Progenitor cell of endocrine pancreas (in vitro differentiated cells): ENCODE measurements at regions not wholly inside any gene's neighbourhood (a gene's known extent, or its start where the extent isn't known, plus 50 kb on each side); places are given as distances from the start of the nearest gene placed in this dataset.

Source experiments
- DNase-seq: peaks from one replicate; pipeline ENCODE4 v3.0.0; 2021; ENCODE audit warnings: low spot score; ENCODE audit not compliant: unreplicated experiment
- H3K27ac Mint-ChIP-seq: 2 replicates; pipeline ENCODE4 v1.8.0; 2021; ENCODE audit warnings: mild to moderate bottlenecking, moderate library complexity, mixed read lengths
- H3K27me3 Mint-ChIP-seq: 2 replicates; pipeline ENCODE4 v1.8.0; 2021; ENCODE audit warnings: mixed read lengths
- H3K36me3 Mint-ChIP-seq: 2 replicates; pipeline ENCODE4 v1.8.0; 2022; ENCODE audit warnings: mixed read lengths; ENCODE audit not compliant: insufficient read depth
- H3K4me1 Mint-ChIP-seq: 2 replicates; pipeline ENCODE4 v1.8.0; 2021; ENCODE audit warnings: low read depth, mixed read lengths
- H3K4me3 Mint-ChIP-seq: 2 replicates; pipeline ENCODE4 v1.8.0; 2021; ENCODE audit warnings: low read depth, mild to moderate bottlenecking, moderate library complexity, mixed read lengths
- H3K9me3 Mint-ChIP-seq: 2 replicates; pipeline ENCODE4 v1.8.0; 2021; ENCODE audit warnings: low read depth, mixed read lengths
- CTCF ChIP-seq: fragments of 200-600 bp; sonication (generic); IDR thresholded peaks from one replicate; pipeline ENCODE4 v1.5.0; 2021; ENCODE audit warnings: antibody characterized with exemption, mild to moderate bottlenecking; ENCODE audit not compliant: unreplicated experiment

- Mint-ChIP-seq H3K4me1 (no peaks in the 10 kb centered on the region), H3K9me3 (peaks cover 4% of the 10 kb centered on the region), H3K27me3 (no peaks in the 10 kb centered on the region), H3K36me3 (no peaks in the 10 kb centered on the region), H3K4me3 (no peak overlapping the region), H3K27ac (no peak overlapping the region)
- DNase-seq = no peak
- no peak for TF ChIP-seq CTCF
Observed at GRCh38 chr7:69182596-69183467, 415.4 kb upstream of the AUTS2 start.

GRCh38 chr7:69184339-69184738 is 413.9 kb upstream of the AUTS2 start:
- Mint-ChIP-seq H3K4me1 (no peaks in the 10 kb centered on the region), H3K4me3 (no peak overlapping the region), H3K27ac (no peak overlapping the region), H3K36me3 (no peaks in the 10 kb centered on the region), H3K9me3 (peaks cover 4% of the 10 kb centered on the region), H3K27me3 (no peaks in the 10 kb centered on the region)
- TF ChIP-seq CTCF = no peak
- DNase-seq = no peak

- Mint-ChIP-seq H3K36me3 (no peaks in the 10 kb centered on the region), H3K27me3 (no peaks in the 10 kb centered on the region), H3K4me3 (no peak overlapping the region), H3K9me3 (peaks cover 4% of the 10 kb centered on the region), H3K27ac (no peak overlapping the region), H3K4me1 (no peaks in the 10 kb centered on the region)
- TF ChIP-seq CTCF = no peak
- DNase-seq = no peak
Observed at GRCh38 chr7:69185170-69185569, 413.1 kb upstream of the AUTS2 start.

GRCh38 chr7:69186974-69187373 is 411.3 kb upstream of the AUTS2 start:
- Mint-ChIP-seq H3K4me1 (no peaks in the 10 kb centered on the region), H3K9me3 (peaks cover 4% of the 10 kb centered on the region), H3K36me3 (no peaks in the 10 kb centered on the region), H3K27ac (no peak overlapping the region), H3K4me3 (no peak overlapping the region), H3K27me3 (no peaks in the 10 kb centered on the region)
- DNase-seq = no peak
- no peak for TF ChIP-seq CTCF

- peaks cover 4% of the 10 kb centered on the region for H3K9me3 Mint-ChIP-seq
- H3K27me3 Mint-ChIP-seq = no peaks in the 10 kb centered on the region
- no peak overlapping the region for H3K27ac Mint-ChIP-seq
- DNase-seq = no peak
- no peaks in the 10 kb centered on the region for H3K4me1 Mint-ChIP-seq
- no peak overlapping the region for H3K4me3 Mint-ChIP-seq
- peak; percentile 25 for TF ChIP-seq CTCF
- H3K36me3 Mint-ChIP-seq = no peaks in the 10 kb centered on the region
Observed at GRCh38 chr7:69187824-69188333, 410.4 kb upstream of the AUTS2 start.
